Stomach (tissue), 8 donors: ENCODE measurements at regions not wholly inside any gene's neighbourhood (a gene's known extent, or its start where the extent isn't known, plus 50 kb on each side); places are given as distances from the start of the nearest gene placed in this dataset.
"Not testable (repeated sequence)": the region's sequence is repeated elsewhere in the genome, so short reads cannot be mapped to it uniquely, and the experiment has no call there.

Source experiments
- DNase-seq, 2 donors: peaks; one replicate each; pipeline versions ENCODE4 v3.0.0 to v3.0.0-alpha.2; 2013 to 2019
- H3K27ac ChIP-seq, 5 donors: fragments of 200-600 bp in 4 of 5; sonication (generic) in 4 of 5; one replicate each; pipeline ENCODE4 v1.5.1; 2013 to 2019; ENCODE audit warnings: mild to moderate bottlenecking in 1 of 5, moderate library complexity in 1 of 5
- H3K27me3 ChIP-seq, 3 donors: fragments of 200-600 bp; sonication (generic); one replicate each; pipeline ENCODE4 v1.5.1; 2017 to 2019; ENCODE audit warnings: mixed run types in 1 of 3
- H3K36me3 ChIP-seq, 4 donors: fragments of 200-600 bp; sonication (generic); 1 replicate in 3 of 4; 2 replicates in 1 of 4; pipeline ENCODE4 v1.5.1; 2016 to 2019
- H3K4me1 ChIP-seq, 4 donors: fragments of 200-600 bp; sonication (generic); one replicate each; pipeline ENCODE4 v1.5.1; 2016 to 2019
- H3K4me3 ChIP-seq, 4 donors: fragments of 200-600 bp; sonication (generic) in 3 of 4; one replicate each; pipeline ENCODE4 v1.5.1; 2016 to 2019; ENCODE audit warnings: mild to moderate bottlenecking in 1 of 4
- H3K9me3 ChIP-seq, 4 donors: fragments of 200-600 bp; sonication (generic); one replicate each; pipeline ENCODE4 v1.5.1; 2016 to 2019
- EP300 ChIP-seq: sonication (generic); formaldehyde crosslinking; IDR thresholded peaks from one replicate; pipeline ENCODE4 v1.6.1; 2017; ENCODE audit warnings: antibody characterized with exemption
- POLR2A ChIP-seq, 4 donors: fragments of 450-650 bp; IDR thresholded peaks; one replicate each; pipeline ENCODE4 v1.6.1; 2016; ENCODE audit warnings: antibody characterized with exemption in 4 of 4, control low read depth in 2 of 4, mild to moderate bottlenecking in 1 of 4, moderate library complexity in 1 of 4
- POLR2AphosphoS5 ChIP-seq, 3 donors: sonication (generic); formaldehyde crosslinking; IDR thresholded peaks; one replicate each; pipeline ENCODE4 v1.6.1; 2016; ENCODE audit warnings: antibody characterized with exemption in 3 of 3
- WGBS, 5 donors: extraction: QIAGEN DNeasy Blood & Tissue Kit in 3 of 5; methylation state at CpG; one replicate each; pipeline versions ENCODE4 v1.1.5 to v1.1.7; 2013 to 2018; 5-methylcytosine and 5-hydroxymethylcytosine counted together
- intact Hi-C: fragments of 100-400 bp; cut with DNase I; formaldehyde crosslinking; loops from one replicate; pipeline ENCODE4 v1.15.1; 2023; ENCODE audit warnings: low total_unique reads
- TF ChIP-seq, protein P1 (sequence below), 7 experiments: fragments of 450-650 bp in 4 of 7; fragments of 200-600 bp in 3 of 7; sonication (generic) in 3 of 7; IDR thresholded peaks; one replicate each; pipeline ENCODE4 v1.5.1; 2016 to 2019; ENCODE audit warnings: antibody characterized with exemption in 7 of 7, control low read depth in 2 of 7, mild to moderate bottlenecking in 1 of 7
- donor health status: healthy with polysubstance abuse.
- donor health status: Bipolar disorder and iron deficiency.
- donor health status: healthy.

DNA sequence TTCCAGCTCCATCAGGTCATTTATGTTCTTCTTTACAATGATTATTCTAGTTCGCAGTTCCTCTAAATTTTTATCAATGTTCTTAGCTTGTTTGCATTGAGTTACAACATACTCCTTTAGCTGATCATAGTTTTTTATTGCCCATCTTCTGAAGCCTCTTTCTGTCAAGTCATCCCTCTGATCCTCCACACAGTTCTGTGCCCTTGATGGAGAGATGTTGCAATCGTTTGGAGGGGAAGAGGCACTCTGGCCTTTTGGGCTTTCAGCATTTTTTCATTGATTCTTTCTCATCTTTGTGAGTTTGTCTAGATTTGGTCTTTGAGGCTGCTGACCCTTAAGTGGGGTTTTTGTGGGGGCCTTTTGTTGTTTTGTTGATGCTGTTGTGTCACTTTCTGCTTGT lies 234.6 kb upstream of the CBLB start:
- intact Hi-C loops = no loop called here
- H3K9me3 ChIP-seq = peaks cover 0 to 3% (median 0%) of the 10 kb centered on the region in 4 donors

DNA sequence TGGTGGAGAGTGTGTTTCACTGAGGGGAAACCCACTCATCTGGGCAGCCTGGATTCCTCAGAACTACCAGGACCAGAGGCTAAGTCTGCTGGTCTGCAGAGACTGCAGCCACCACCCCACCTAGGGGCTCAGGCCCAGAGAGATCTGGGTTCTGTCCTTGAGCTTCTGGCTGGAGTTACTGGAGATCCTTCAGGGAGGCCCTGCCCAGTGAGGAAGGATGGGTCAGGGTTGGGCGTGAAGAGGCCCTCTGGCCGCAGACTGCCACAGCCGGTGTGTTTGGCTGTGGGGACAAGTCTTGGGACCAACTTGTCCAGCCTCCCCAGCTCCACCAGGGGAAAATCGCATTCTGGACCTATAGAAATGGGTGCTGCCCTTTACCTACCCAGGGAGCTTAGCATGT lies 235.3 kb upstream of the CBLB start:
- 80 to 100% (median 96%) methylated on average over 4 of the region's 4 CpGs for WGBS, 5 donors
- intact Hi-C loops = no loop called here
- H3K27ac ChIP-seq = no peak overlapping the region

More for the DNA sequence above, 234.6 kb upstream of the CBLB start:
- Histone ChIP-seq H3K27ac (no peak overlapping the region), H3K4me3 (no peak overlapping the region), H3K36me3 (no peaks in the 10 kb centered on the region), H3K27me3 (no peaks in the 10 kb centered on the region), H3K4me1 (no peaks in the 10 kb centered on the region)
- 76 to 86% (median 80%) methylated on average over 2 of the region's 2 CpGs for WGBS, 5 donors
- DNase-seq = no peak
- TF ChIP-seq POLR2AphosphoS5 (IDR thresholded peaks at IDR 0.05) (no peak), POLR2A (IDR thresholded peaks at IDR 0.05) (no peak), EP300 (no peak)
- TF ChIP-seq, protein P1, sequence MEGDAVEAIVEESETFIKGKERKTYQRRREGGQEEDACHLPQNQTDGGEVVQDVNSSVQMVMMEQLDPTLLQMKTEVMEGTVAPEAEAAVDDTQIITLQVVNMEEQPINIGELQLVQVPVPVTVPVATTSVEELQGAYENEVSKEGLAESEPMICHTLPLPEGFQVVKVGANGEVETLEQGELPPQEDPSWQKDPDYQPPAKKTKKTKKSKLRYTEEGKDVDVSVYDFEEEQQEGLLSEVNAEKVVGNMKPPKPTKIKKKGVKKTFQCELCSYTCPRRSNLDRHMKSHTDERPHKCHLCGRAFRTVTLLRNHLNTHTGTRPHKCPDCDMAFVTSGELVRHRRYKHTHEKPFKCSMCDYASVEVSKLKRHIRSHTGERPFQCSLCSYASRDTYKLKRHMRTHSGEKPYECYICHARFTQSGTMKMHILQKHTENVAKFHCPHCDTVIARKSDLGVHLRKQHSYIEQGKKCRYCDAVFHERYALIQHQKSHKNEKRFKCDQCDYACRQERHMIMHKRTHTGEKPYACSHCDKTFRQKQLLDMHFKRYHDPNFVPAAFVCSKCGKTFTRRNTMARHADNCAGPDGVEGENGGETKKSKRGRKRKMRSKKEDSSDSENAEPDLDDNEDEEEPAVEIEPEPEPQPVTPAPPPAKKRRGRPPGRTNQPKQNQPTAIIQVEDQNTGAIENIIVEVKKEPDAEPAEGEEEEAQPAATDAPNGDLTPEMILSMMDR (IDR thresholded peaks at IDR 0.05) = no peak

DNA sequence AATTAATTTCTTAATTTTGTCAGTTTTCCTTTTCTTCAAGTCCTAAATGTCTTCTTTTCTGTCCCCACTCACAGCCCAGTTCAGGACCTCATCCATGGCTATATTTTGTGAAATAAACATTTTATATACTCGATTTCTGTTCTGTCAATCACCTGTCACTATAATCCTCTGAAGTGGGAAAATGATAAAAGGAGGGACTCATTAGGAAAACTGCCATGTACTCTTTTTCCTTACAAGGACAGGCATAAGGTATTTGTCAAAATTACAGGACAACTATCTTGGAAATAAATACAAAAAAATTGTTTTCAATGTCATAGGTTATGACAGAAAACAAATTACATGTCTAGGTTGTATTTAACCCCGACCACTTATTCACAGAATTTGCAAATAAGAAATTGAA lies 240.1 kb upstream of the CBLB start:
- intact Hi-C loops = no loop called here
- Histone ChIP-seq H3K36me3 (no peaks in the 10 kb centered on the region), H3K27me3 (no peaks in the 10 kb centered on the region), H3K4me1 (no peaks in the 10 kb centered on the region), H3K9me3 (no peaks in the 10 kb centered on the region), H3K4me3 (no peak overlapping the region), H3K27ac (no peak overlapping the region)
- TF ChIP-seq POLR2AphosphoS5 (IDR thresholded peaks at IDR 0.05) (no peak), POLR2A (IDR thresholded peaks at IDR 0.05) (no peak), EP300 (no peak)
- TF ChIP-seq, protein P1 (IDR thresholded peaks at IDR 0.05) = no peak
- no peak for DNase-seq
- 77 to 90% (median 82%) methylated on average over 2 of the region's 2 CpGs for WGBS, 5 donors

More for the DNA sequence above, 235.3 kb upstream of the CBLB start:
- H3K9me3 ChIP-seq = peaks cover 0 to 3% (median 0%) of the 10 kb centered on the region in 4 donors
- DNase-seq = no peak
- H3K4me1 ChIP-seq = no peaks in the 10 kb centered on the region
- TF ChIP-seq, protein P1 (IDR thresholded peaks at IDR 0.05) = no peak
- TF ChIP-seq POLR2AphosphoS5 (IDR thresholded peaks at IDR 0.05) (no peak), EP300 (no peak), POLR2A (IDR thresholded peaks at IDR 0.05) (no peak)
- H3K4me3 ChIP-seq = no peak overlapping the region
- H3K27me3 ChIP-seq = no peaks in the 10 kb centered on the region
- no peaks in the 10 kb centered on the region for H3K36me3 ChIP-seq

DNA sequence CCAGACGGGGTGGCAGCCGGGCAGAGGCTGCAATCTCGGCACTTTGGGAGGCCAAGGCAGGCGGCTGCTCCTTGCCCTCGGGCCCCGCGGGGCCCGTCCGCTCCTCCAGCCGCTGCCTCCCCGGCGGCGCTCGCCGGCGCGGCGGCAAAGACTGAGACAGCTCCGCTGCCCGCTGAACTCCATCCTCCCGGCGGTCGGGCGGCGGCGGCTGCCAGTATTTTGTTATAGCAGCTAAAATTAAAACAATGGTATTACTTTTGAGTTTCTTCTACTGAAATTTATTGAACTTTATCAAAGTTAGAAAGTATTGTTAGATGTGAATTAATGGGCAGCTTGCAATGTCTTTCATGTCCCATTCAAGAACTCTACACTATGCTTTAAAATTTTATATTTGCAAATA lies 243.7 kb upstream of the CBLB start:
- H3K27me3 ChIP-seq, intact Hi-C loops, DNase-seq, H3K27ac ChIP-seq, H3K4me3 ChIP-seq, H3K4me1 ChIP-seq, H3K9me3 ChIP-seq, H3K36me3 ChIP-seq: not testable (repeated sequence)
- WGBS, 5 donors = 98 to 100% (median 99%) methylated on average over 2 to 23 of the region's 26 CpGs

DNA sequence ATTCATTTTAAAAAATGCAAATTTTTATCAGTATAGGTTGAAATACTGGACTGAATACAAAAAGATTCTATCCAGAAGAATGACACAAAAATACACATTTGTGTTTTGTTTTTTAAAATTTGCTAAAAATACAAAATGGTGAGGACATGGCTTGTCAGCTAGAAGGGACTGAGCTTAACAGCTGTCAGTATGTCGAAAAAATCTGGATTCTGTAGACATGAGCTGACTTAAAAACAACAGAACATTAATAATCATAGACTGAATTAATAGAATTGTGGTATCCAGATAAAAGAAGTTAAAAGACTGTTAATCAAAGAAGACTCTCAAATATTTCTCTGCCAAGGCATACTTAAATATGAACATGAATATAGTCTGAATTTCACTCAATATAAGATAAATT lies 244.9 kb upstream of the CBLB start:
- intact Hi-C loops = no loop called here
- no peak overlapping the region for H3K4me3 ChIP-seq
- H3K27me3 ChIP-seq = no peaks in the 10 kb centered on the region
- no peak for DNase-seq
- H3K9me3 ChIP-seq = no peaks in the 10 kb centered on the region
- no peaks in the 10 kb centered on the region for H3K36me3 ChIP-seq
- TF ChIP-seq POLR2AphosphoS5 (IDR thresholded peaks at IDR 0.05) (no peak), EP300 (no peak), POLR2A (IDR thresholded peaks at IDR 0.05) (no peak)
- no peaks in the 10 kb centered on the region for H3K4me1 ChIP-seq
- 66 to 93% (median 81%) methylated on average over 1 of the region's 1 CpG for WGBS, 5 donors
- no peak overlapping the region for H3K27ac ChIP-seq
